SJCRH30 (cell line): ENCODE measurements at regions not wholly inside any gene's neighbourhood (a gene's known extent, or its start where the extent isn't known, plus 50 kb on each side); places are given as distances from the start of the nearest gene placed in this dataset.
"Not testable (repeated sequence)": the region's sequence is repeated elsewhere in the genome, so short reads cannot be mapped to it uniquely, and the experiment has no call there.

Source experiments
- DNase-seq, 2 experiments: peaks; one replicate each; pipeline ENCODE4 v3.0.0-alpha.2; 2015 to 2020
- H3K27ac ChIP-seq: fragments of 250-450 bp; sonication (Bioruptor Pico); 2 replicates; pipeline ENCODE4 v1.5.1; 2020; ENCODE audit warnings: mild to moderate bottlenecking, moderate library complexity
- H3K27me3 ChIP-seq: fragments of 250-450 bp; sonication (Bioruptor Pico); 2 replicates; pipeline ENCODE4 v1.5.1; 2020; ENCODE audit warnings: mild to moderate bottlenecking, moderate library complexity
- H3K36me3 ChIP-seq: fragments of 250-450 bp; sonication (Bioruptor Pico); 2 replicates; pipeline ENCODE4 v1.5.1; 2020; ENCODE audit warnings: mild to moderate bottlenecking, moderate library complexity
- H3K4me1 ChIP-seq: fragments of 250-450 bp; sonication (Bioruptor Pico); 2 replicates; pipeline ENCODE4 v1.5.1; 2020; ENCODE audit warnings: mild to moderate bottlenecking, moderate library complexity
- H3K4me3 ChIP-seq: fragments of 250-450 bp; sonication (Bioruptor Pico); 2 replicates; pipeline ENCODE4 v1.5.1; 2020; ENCODE audit warnings: mild to moderate bottlenecking, moderate library complexity
- H3K9me3 ChIP-seq: fragments of 250-450 bp; sonication (Bioruptor Pico); replicated peaks from 2 replicates; pipeline ENCODE4 v1.5.1; 2020; ENCODE audit warnings: mild to moderate bottlenecking, moderate library complexity

DNA sequence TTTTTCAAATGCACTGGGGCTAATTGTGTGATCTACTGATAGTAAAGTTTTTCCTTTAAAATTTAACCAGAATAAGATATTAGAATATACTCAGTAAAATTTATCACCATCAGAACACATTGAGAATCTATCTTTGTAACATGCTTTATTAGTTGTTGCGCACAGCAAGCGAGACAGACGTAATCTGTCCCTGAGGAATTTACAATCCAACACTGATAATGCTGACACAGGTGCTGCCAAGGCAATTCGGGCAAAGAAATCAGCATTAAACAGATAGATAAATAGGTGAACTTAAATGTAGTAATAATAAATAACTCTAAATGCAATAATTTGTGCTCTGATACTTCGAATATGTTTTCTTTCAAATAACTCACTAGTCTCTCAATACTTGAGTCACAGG lies 607.2 kb downstream of the HTR1B start:
- no peaks in the 10 kb centered on the region for H3K36me3 ChIP-seq
- no peak overlapping the region for H3K27ac ChIP-seq
- H3K9me3 ChIP-seq: no peaks in the 10 kb centered on the region
- no peak for DNase-seq
- no peaks in the 10 kb centered on the region for H3K27me3 ChIP-seq
- H3K4me1 ChIP-seq: no peaks in the 10 kb centered on the region
- H3K4me3 ChIP-seq: no peak overlapping the region

DNA sequence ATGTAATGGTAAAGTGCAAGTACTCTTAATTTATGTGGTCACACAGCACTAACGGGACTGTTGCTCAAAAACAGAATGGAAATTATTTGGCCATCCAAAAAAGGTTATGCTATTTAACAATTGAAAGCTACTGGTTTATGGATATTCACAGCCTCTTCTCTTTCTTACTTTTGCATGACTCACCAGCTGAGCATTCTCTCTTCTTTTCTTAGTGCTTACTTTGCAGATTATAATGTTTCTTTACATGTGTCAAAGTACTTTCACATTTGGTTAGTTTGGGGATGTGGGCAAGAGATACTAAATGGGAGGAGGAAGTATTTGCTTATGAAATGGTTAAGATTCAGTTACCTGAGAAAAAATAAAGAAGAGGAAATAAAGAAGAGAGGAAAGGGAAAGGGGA lies 610.5 kb downstream of the HTR1B start:
- no peaks in the 10 kb centered on the region for H3K9me3 ChIP-seq
- DNase-seq: no peak
- H3K4me3 ChIP-seq: no peak overlapping the region
- H3K27me3 ChIP-seq: no peaks in the 10 kb centered on the region
- H3K27ac ChIP-seq: no peak overlapping the region
- no peaks in the 10 kb centered on the region for H3K36me3 ChIP-seq
- no peaks in the 10 kb centered on the region for H3K4me1 ChIP-seq

DNA sequence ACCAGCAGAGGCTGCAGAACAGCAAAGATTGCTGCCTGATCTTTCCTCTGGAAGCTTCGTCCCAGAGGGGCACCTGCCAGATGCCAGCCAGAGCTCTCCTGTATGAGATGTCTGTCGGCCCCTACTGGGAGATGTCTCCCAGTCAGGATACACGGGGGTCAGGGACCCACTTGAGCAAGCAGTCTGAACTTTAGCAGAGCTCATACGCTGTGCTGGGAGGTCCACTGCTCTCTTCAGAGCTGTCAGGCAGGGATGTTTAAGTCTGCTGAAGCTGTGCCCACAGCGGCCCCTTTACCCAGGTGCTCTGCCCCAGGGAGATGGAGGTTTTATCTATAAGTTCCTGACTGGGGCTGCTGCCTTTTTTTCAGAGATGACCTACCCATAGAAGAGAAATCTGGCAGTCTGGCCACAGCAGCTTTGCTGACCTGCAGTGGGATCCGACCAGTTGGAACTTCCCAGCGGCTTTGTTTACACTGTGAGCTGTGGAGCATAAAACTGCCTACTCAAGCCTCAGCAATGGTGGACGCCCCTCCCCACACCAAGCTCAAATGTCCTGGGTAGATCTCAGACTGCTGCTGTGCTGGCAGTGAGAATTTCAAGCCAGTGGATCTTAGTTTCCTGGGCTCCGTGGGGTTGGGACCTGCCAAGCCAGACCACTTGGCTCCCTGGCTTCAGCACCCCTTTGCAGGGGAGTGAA lies 613.9 kb downstream of the HTR1B start:
- H3K9me3 ChIP-seq: not testable (repeated sequence)

DNA sequence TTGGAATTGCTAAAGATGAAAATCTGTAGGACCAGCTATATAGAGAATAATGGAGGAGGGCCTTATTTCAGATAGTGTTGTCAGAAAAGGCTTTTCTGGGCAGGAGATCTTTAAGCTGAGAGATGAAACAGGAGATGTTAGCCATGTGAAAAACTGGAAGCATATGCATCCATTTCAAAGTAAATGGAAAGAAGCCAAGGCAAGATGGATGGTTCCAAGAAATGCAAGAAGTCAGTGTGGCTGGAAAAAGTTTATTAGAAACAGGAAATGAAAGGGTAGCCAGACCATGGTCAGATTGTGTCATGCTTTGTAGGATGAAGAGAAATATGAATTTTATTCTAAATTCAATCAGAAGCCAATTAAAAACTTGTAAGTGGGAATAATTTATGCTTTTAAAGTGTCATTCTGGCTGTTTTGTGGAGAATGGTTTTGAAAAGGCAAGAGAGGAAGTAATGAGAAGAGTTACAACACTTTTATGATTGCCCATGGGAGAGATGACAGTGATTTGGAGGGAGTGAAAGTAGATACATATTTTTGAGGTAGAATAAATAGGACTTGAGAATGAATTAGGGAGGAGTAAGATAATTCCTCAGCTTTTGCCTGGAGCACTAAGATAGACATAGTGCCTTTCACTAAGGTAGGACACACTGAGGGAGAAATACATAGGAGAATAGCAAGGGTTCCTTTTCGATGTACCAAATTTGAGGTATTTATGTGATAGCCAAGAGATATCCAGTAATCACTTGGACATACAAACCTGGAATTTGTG lies 620.1 kb downstream of the HTR1B start:
- H3K36me3 ChIP-seq: no peaks in the 10 kb centered on the region
- no peaks in the 10 kb centered on the region for H3K4me1 ChIP-seq
- H3K4me3 ChIP-seq: no peak overlapping the region
- no peak for DNase-seq
- no peaks in the 10 kb centered on the region for H3K27me3 ChIP-seq
- no peaks in the 10 kb centered on the region for H3K9me3 ChIP-seq
- no peak overlapping the region for H3K27ac ChIP-seq

More for the DNA sequence above, 613.9 kb downstream of the HTR1B start:
- H3K27ac ChIP-seq, H3K4me1 ChIP-seq, H3K27me3 ChIP-seq, H3K36me3 ChIP-seq: not testable (repeated sequence)
- DNase-seq: peak; percentile 17 to 36
- peak overlapping the region; percentile 29; the same call in 1 of the 2 replicates for H3K4me3 ChIP-seq

DNA sequence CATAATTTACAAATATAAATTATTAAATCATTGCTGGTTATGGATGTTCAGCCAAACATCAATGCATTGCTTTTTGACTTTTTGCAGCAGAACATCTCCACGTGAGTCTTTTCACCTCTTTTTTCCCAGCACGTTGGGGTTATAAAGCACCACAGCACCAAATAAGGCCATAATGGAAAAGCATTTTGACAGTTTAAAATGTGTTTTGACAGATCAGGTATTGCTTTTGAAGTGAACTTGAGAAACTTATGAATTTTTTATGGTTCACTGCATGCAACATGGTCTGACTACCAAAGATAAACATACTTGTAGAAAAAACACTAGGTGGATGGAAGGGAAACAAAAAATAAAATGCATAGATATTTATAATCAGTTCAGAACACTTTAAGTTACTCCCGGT lies 622.4 kb downstream of the HTR1B start:
- Histone ChIP-seq H3K36me3 (no peaks in the 10 kb centered on the region), H3K4me1 (no peaks in the 10 kb centered on the region), H3K9me3 (no peaks in the 10 kb centered on the region), H3K27ac (no peak overlapping the region), H3K27me3 (no peaks in the 10 kb centered on the region), H3K4me3 (no peak overlapping the region)
- no peak for DNase-seq

DNA sequence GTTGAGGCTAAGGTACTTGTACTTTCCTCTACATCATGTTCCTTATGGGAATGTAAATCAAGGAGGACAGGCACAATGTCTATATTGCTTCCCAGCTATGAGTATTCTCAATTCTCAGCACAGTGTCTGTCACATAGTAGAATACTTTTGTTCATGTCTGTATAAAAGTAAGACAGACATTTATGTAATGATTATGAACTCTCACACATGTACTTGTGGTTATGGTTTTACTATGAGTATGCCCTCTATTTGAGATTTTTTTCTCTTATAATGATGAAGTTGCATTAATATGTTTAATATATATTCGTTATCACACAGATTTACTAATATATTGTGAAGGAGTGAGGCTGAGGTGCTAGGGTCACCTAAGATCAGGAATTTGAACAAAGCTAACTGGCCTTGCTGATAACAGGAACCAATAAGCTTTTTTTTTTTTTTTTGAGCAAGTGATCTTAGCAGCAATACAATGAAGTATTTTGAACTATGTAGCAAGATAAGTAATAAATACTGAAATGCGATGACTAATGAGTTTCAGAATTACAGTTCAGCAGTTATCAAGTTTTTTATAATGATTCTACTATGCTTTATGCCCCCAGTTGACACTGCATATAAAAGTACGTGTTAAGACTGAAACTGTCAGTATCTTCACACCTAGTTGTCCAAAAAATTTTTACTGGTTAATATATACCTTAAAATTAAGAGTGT lies 623.1 kb downstream of the HTR1B start:
- no peaks in the 10 kb centered on the region for H3K36me3 ChIP-seq

DNA sequence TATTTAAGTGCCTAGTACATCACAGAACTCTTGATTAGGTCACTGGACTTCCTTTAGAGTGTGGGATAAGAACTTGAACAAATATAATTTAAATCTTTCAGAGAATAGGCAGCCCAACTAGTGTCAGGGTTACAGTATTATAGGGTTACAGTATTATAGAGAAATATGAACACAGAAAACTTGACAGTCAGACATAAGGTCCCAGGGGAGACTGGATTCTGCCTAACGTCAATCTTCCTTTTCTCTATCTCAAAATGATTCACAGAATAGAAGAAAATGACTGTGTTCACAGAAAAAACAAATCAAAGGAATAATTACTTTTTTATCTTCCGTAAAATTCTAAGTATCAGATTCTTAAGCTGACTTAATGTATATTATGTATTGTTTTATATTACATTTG lies 623.8 kb downstream of the HTR1B start:
- no peaks in the 10 kb centered on the region for H3K4me1 ChIP-seq

More for the DNA sequence above, 623.1 kb downstream of the HTR1B start:
- Histone ChIP-seq H3K4me3 (no peak overlapping the region), H3K27ac (no peak overlapping the region), H3K9me3 (no peaks in the 10 kb centered on the region), H3K4me1 (no peaks in the 10 kb centered on the region), H3K27me3 (no peaks in the 10 kb centered on the region)
- no peak for DNase-seq

DNA sequence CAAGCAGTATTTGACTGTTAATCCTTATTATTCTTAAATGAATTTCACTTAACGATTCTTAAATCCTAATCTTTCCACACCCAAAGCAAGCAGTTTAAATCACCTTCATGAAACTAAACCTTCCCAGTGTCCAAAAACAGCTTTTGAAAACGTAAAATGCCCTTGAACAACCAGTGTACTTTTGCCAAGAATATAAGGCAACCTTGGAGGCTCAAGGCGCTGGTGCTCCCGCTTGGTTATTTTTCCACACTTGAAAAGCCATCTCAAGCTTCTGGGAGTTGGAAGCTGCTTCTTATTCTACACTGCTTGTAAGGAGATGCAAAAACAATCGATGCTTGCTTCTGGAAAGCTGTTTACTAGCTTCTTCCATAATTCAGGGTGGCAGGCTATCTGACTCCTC lies 625.7 kb downstream of the HTR1B start:
- Histone ChIP-seq H3K4me3 (no peak overlapping the region), H3K4me1 (no peaks in the 10 kb centered on the region), H3K9me3 (no peaks in the 10 kb centered on the region), H3K27ac (no peak overlapping the region), H3K27me3 (no peaks in the 10 kb centered on the region), H3K36me3 (no peaks in the 10 kb centered on the region)
- DNase-seq: no peak

More for the DNA sequence above, 623.8 kb downstream of the HTR1B start:
- H3K9me3 ChIP-seq: no peaks in the 10 kb centered on the region
- no peaks in the 10 kb centered on the region for H3K36me3 ChIP-seq
- no peak for DNase-seq
- H3K27me3 ChIP-seq: no peaks in the 10 kb centered on the region
- no peak overlapping the region for H3K4me3 ChIP-seq
- no peak overlapping the region for H3K27ac ChIP-seq

DNA sequence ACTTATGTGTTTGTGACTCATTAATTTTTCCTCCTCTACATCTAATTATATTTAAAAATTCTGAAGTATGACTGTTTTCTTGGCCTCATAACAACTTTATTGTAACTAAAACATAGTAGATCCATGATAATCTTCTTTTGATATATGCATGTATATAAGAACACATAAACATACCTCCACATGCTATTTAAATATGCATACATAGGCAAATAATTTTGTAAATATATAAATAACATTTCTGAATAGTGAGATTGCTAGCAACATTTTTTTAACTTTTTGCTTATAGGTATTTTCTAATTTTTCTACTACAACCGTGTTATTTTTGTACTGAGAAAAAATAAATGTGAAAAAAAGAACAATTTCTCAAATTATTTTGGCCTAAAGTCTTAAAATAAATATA lies 627.6 kb downstream of the HTR1B start:
- no peak overlapping the region for H3K27ac ChIP-seq
- H3K36me3 ChIP-seq: no peaks in the 10 kb centered on the region
- no peaks in the 10 kb centered on the region for H3K9me3 ChIP-seq
- H3K4me3 ChIP-seq: no peak overlapping the region
- no peak for DNase-seq
- H3K4me1 ChIP-seq: no peaks in the 10 kb centered on the region
- H3K27me3 ChIP-seq: no peaks in the 10 kb centered on the region

DNA sequence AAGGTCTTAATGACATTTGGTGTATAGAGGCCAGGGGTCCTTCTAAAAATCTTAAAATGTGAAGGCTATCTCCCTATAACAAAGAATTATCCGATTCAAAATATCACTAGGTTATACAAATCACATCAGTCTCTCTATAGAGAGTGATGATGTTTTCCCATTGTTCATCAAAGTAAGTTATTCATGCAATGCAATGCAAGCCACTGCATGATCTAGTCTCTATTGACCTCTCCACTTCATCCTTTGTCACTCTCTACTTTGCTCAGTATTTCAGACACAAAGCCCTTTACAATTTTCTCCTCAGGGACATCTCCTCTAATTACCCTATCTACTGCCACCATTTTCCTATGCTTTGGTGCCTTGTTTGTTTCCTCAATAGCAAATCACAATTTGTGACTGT lies 628.0 kb downstream of the HTR1B start:
- Histone ChIP-seq H3K27me3 (no peaks in the 10 kb centered on the region), H3K27ac (no peak overlapping the region), H3K4me1 (no peaks in the 10 kb centered on the region), H3K36me3 (no peaks in the 10 kb centered on the region), H3K9me3 (no peaks in the 10 kb centered on the region), H3K4me3 (no peak overlapping the region)
- no peak for DNase-seq

DNA sequence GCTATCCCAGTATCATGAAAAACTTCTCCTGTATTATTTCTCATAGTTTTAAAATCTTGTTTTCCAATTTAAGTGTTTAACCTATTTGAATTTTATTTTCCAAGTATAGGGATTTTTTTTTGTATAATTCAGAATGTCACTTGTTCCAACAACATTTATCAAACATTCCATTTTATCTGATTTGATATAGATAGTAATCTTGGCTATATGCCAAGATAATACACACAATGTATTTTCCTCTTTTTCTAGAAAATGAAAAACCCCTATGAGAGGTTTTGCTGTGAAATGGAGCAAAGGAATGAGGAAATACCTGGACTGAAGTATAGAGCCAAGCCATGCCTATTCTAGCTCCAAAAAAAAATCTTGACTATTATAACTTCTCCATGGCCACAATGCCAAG lies 628.9 kb downstream of the HTR1B start:
- Histone ChIP-seq H3K27ac (no peak overlapping the region), H3K4me3 (no peak overlapping the region), H3K4me1 (no peaks in the 10 kb centered on the region), H3K9me3 (no peaks in the 10 kb centered on the region), H3K36me3 (no peaks in the 10 kb centered on the region), H3K27me3 (no peaks in the 10 kb centered on the region)
- no peak for DNase-seq

DNA sequence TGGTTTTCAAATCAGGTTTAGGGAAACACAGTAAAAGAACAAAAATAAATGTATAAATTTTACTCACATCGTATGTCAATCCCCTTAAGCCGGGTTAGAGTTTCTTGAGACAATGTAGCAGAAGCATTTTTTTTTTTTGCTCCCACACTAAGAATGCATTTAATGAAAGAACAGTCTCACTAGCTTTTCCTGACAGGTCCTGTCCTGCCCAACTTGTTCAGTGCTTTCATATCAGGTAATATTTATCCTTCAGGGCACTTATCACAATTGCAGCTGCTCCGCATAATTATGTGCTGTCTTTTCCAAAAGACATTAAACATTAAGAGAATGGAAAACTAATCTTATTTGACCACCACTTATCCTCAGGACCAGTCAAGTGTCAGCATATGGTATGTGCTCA lies 632.0 kb downstream of the HTR1B start:
- DNase-seq: no peak
- no peak overlapping the region for H3K4me3 ChIP-seq
- H3K27ac ChIP-seq: no peak overlapping the region
- H3K27me3 ChIP-seq: no peaks in the 10 kb centered on the region
- H3K36me3 ChIP-seq: no peaks in the 10 kb centered on the region
- no peaks in the 10 kb centered on the region for H3K9me3 ChIP-seq
- no peaks in the 10 kb centered on the region for H3K4me1 ChIP-seq

DNA sequence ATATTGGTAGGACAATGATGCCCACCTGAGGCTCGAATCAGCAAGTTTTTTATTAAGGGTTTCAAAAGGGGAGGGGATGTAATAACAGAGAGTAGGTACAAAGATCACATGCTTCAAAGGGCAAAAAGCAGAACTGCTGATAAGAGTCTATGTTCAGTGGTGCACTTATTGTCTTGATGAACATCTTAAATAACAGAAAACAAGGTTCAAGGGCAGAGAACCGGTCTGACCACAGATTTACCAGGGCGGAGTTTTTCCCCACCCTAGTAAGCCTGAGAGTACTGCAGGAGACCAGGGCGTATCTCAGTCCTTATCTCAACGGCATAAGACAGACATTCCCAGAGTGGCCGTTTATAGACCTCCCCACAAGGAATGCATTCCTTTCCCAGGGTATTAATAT lies 639.7 kb downstream of the HTR1B start:
- not testable (repeated sequence) for H3K36me3 ChIP-seq, H3K4me1 ChIP-seq, H3K27ac ChIP-seq, H3K27me3 ChIP-seq, H3K9me3 ChIP-seq, DNase-seq, H3K4me3 ChIP-seq

DNA sequence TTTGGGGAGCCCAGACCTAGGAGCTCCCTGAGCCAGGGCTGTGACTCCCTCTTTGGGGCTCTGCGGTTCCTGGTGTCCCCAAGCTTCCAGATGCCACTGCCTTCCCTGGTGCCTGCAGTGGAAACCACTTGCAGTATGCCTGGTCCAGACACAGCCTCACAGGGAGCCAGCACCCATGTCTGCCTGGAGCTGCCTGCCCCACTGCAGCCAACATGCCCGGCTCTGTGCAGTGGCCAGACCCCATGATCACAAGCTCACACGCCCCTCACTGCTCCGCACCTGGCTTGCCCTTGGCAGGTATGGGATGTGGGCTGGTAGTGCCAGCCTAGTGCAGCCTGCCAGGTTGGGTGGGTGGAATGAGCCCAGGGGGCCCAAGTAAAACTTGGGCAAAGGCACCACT lies 644.8 kb downstream of the HTR1B start:
- Histone ChIP-seq H3K36me3 (no peaks in the 10 kb centered on the region), H3K27ac (no peak overlapping the region), H3K4me1 (no peaks in the 10 kb centered on the region), H3K27me3 (no peaks in the 10 kb centered on the region), H3K4me3 (no peak overlapping the region), H3K9me3 (no peaks in the 10 kb centered on the region)
- no peak for DNase-seq

DNA sequence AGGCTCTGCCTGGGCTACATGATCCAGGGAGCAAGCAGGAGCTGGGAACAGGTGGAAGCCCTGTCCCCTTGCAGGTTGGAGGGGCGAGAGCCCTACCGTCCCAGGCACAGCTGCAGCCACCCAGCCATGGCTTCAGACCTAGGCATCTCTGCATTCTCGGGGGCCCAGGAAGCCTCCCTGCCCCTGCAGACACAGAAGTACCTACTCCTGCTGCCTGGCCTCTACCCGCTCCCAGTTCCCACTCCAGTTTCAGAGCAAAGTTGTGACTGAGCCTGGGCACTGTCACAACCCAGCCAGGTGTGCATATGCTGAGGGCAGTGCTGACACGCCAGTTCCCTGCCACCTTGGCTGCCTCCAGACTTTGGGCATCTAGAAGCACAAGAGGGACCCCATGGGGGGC lies 645.9 kb downstream of the HTR1B start:
- Histone ChIP-seq H3K36me3 (no peaks in the 10 kb centered on the region), H3K9me3 (no peaks in the 10 kb centered on the region), H3K4me3 (no peak overlapping the region), H3K27ac (no peak overlapping the region), H3K27me3 (no peaks in the 10 kb centered on the region), H3K4me1 (no peaks in the 10 kb centered on the region)
- no peak for DNase-seq
